IPS-18c (cell line): ENCODE measurements at regions not wholly inside any gene's neighbourhood (a gene's known extent, or its start where the extent isn't known, plus 50 kb on each side); places are given as distances from the start of the nearest gene placed in this dataset.

Source experiments
- H3K4me3 ChIP-seq: 2 replicates; pipeline ENCODE4 v1.7.0; 2013; ENCODE audit warnings: low read depth, mild to moderate bottlenecking, low read length, moderate library complexity; ENCODE audit not compliant: insufficient read depth
- H3K9me3 ChIP-seq: one replicate; pipeline ENCODE4 v1.6.1; 2013; ENCODE audit warnings: mild to moderate bottlenecking, low read length, moderate library complexity; ENCODE audit not compliant: control insufficient read depth, insufficient read depth

DNA sequence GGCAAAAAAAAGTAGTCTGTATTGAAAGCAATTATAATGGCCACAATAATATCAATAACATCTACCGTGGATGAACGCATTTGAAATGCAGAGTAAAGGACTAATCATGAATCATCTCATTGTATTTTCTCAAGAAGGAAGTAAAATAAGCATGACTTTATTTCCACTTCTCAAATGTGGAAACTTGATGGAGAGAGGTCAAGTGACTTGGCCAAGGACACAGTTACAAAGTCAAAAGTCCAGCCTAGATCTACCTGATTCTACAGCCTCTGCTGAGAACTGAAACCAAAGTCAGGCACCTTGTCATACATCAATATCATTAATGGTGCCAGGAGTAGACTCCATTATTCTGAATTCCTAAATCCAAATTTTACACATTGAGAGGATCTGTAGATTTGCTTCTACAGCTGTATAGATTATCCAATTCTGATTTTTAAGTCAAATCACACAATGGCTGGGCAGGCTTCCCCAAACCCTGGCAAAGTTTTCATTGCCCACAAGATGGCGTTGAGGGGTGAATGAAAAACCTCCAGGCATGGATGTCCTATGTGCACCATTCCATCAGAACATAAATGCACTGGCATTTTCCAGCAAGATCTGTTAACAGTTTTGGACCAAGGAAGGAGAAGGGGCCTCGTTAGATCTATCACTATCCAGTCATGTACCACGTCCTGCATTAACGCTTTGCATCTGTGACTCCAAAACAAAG, 423.1 kb downstream of the MAFB start:
- no peak overlapping the region for H3K4me3 ChIP-seq
- H3K9me3 ChIP-seq, result no peaks in the 10 kb centered on the region

DNA sequence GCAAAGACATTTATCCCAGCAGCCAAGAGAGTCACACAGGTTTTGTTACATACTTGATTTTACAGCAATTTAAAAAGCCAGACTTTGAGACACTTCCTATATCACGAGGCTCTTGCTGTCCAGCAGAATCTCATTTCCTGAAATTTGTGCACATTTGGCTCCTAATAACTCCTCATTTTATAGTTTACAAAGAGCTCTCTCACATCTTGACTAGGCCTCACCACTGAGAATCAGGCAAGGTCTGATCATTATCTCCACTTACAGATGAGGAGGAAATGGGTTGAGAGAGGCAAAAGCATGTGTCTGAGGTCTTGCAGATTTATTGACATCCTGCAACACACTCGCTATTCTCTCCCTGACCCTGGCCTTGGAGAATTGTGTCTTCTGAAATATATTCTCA, 426.8 kb downstream of the MAFB start:
- Histone ChIP-seq H3K4me3 (no peak overlapping the region), H3K9me3 (no peaks in the 10 kb centered on the region)

DNA sequence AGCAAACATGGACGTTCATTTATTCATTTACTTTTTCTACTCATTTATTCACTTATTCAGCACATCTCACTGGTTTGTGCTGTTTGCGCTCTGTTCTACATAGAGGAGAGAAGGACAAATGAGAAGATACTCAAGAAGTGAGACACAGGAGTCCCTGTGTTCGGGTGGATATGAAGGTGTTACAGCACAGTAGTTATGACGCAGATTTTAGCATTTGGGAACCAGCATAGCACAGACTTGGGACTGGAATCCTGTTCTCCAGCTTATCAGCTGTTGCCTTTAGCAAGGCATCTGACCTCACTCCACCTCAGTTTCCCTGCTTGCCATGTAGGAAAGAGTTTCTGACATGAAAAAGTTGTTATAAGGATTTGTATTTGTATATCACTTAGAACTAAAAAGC, 430.1 kb downstream of the MAFB start:
- Histone ChIP-seq H3K4me3 (no peak overlapping the region), H3K9me3 (no peaks in the 10 kb centered on the region)

DNA sequence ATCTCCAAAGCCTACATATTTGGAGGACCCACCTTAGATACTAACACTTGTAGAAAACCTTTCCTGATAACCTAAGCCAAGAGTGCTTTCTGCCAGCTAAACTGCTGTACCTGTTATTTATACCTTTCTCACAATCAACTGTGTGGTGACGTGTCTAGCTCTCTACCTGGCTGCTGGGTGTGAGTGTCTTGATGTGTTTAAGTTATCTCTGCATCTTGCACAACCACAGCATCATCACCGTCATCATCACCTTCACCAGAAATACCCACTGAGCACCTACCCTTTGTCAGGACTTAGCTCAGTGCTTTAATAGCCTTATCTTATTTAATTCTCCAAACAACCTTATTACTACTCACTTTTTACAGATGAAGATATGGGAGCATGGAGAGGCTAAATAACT, 431.3 kb downstream of the MAFB start:
- Histone ChIP-seq H3K4me3 (no peak overlapping the region), H3K9me3 (no peaks in the 10 kb centered on the region)

DNA sequence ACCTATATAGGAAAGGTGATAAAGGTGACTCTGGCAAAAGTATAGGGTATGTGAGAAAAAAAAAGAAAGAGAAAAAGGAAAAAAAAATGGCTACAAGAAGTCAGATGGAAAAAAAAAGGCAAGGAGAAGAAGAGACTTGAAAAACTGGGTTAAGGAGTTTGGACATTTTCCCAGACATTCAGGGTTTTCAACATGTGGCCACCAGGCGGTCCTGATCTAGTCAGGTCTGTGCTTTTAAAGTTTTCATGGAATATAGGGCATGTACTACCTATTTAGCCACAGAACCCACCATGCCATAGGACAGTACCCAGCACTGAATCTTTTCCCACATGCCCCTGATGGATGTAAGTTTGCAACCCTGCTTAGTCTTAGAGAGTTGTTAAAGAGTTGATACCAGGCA, 433.7 kb downstream of the MAFB start:
- Histone ChIP-seq H3K4me3 (no peak overlapping the region), H3K9me3 (no peaks in the 10 kb centered on the region)

DNA sequence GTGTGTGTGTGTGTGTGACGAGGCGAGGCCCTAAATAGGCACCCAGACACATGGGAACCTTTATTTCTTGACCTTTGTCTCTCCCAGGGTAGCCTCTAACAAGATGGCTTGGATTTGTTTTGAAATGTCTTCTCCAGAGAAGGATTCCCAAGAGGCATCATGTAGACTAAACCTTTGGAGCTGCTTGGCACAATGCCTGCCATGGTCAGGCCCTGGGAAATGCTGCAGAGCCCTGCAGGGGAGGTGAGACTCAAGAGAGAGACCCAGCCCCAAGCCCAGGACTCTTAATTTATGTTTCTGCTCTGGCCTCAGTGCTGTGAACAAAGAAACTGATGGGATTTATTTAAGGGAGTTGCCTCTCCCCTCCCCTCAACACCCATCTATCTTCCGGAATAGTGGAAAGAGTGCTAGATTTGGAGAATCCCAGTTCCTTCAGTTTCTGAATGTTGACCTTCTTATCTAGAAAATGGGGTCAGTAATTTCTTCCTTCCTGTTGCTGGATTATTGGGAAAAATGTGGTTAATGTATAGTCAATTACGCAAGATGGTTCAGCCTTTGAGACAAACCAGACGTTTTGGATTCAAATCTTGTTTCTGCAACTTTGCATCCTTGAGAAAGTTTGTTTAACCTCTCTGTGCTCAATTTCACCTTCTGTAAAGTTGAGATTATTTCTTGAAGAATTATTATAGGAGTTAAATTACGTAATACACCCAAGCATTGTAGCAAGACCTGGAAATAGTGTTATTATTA, 434.8 kb downstream of the MAFB start:
- Histone ChIP-seq H3K4me3 (no peak overlapping the region), H3K9me3 (no peaks in the 10 kb centered on the region)

DNA sequence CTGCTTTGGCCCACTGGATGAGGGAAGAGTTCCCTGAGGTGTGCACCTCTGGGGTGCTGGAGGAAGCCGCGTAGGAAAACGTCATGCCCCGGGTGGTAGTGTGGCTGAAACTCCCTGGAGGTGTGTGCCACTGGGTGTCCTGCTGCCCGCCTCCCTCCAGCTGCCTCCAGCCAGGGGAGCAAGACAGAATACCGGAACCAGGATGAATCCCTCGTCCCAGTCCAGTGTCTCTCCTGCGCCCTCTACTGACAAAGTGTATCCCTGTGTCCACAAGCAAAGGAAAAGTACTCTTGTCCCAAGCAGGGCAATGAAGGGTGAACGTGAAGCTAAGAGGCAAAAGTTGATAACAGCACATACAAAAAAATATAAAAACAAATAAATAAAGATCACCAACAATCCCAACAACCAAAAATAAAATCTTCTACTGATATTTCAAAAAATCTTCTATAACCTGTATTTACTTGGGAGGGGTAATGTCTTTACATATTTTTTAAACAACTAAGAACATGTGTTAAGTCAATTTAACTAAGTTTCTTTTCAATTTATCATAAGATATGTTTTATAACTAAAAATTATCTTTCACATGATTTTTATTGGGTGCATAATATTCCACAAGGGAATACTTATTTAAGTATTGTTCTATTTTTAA, 437.6 kb downstream of the MAFB start:
- Histone ChIP-seq H3K9me3 (no peaks in the 10 kb centered on the region), H3K4me3 (no peak overlapping the region)

DNA sequence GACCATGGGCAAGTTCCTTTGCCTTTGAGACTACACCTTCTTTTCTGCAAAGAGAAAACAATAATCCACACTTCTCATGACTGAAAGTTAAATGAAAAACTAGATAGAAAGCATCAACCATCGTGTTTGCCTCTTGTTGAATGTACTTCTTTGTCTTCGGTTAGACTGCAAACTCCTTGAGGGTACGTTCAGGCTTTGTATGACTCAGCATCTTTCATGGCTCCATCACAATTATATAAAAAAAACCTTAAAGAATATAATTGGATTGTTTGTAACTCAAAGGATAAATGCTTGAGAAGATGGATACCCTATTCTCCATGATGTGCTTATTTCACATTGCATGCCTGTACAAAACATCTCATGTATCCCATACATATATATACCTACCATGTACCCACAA, 439.2 kb downstream of the MAFB start:
- no peaks in the 10 kb centered on the region for H3K9me3 ChIP-seq

DNA sequence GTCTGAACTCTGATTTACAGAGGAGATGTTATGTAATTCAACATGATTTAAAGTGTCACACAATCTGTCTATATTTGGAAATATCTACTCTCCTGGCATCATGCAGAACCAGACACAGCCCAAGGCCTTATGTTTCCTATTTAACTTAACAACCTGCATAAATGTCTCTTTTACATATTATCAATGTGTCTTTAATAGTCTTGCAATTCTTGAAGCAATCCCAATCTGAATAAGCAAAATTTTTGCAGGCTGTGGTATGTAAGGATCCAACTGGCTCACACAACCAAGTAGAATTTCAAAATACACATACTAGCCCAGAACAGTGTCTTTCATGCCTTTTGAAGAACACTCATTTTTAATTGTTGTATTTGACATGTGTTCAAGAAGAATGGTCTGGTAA, 443.2 kb downstream of the MAFB start:
- H3K4me3 ChIP-seq, result no peak overlapping the region
- no peaks in the 10 kb centered on the region for H3K9me3 ChIP-seq

More for the DNA sequence above, 439.2 kb downstream of the MAFB start:
- H3K4me3 ChIP-seq, result no peak overlapping the region

DNA sequence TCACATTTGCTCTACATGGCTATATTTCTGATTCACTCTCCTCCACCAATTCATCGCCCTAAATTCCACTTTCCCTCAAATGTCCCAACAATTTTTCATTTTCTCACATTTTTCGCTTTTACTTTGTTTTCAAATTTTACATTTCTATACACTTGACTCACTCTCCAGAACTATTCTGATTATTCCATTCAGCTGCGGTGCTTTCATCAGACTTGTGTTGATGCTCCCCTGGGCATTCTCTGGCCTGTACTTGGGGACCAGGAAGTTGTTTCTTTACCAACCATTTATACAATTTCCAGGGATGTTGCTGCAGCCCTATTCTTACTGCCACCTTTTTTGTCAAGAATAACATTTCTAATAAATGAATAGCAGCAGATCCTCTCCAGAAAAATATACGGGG, 444.8 kb downstream of the MAFB start:
- Histone ChIP-seq H3K9me3 (no peaks in the 10 kb centered on the region), H3K4me3 (no peak overlapping the region)

DNA sequence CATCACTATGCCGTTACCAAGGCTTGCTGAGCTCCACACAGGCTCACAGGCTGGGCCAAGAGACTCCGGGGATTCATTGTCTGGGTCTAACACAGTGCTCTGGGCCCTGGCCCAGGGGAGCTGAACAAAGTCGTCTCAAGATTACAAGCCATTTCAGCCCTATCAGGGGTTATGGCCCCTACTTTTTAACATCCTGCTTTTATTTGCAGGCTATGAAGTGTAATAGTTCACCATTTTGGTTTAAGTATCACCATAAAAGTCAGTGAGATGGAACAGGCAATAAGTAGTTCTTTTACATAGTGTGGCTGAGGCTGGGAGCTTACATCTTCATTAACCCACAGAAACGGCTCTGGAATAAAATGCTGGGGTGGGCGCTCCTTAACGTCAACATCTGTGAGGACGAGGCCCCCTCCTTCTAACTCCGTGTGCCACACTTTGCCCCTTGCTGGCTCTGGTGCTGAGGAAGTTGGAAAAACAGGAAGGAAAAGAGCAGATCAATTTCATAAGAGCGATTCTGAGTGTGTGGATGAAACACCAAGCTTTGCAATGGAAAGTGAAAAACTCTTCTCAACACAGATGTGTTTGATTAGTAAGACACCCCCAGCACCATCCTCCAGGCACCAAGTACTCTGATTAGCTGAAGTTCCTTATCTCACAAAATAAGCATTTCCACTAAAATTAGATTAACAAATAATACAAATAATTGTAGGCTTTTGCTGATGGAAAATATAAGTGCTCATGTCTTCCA, 447.3 kb downstream of the MAFB start:
- Histone ChIP-seq H3K4me3 (no peak overlapping the region), H3K9me3 (no peaks in the 10 kb centered on the region)

DNA sequence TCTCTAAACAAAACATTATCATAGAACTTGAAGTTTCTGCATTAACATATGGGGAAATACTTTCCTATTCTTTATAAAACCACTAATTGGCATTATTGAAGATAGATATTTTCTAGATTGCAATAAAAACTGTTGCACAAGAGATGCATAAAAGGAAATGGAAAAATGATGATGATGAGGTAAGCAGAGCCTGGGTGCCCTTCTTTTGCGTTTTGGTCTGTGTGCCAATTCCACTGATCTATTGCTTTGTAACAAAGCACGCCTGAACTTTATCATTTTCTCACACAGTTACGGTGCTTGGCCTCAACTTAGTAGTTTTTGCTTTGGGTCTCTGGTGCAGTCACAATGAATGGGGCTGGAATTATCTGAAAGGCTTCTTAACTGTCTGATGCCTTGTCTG, 450.5 kb downstream of the MAFB start:
- Histone ChIP-seq H3K4me3 (no peak overlapping the region), H3K9me3 (no peaks in the 10 kb centered on the region)

DNA sequence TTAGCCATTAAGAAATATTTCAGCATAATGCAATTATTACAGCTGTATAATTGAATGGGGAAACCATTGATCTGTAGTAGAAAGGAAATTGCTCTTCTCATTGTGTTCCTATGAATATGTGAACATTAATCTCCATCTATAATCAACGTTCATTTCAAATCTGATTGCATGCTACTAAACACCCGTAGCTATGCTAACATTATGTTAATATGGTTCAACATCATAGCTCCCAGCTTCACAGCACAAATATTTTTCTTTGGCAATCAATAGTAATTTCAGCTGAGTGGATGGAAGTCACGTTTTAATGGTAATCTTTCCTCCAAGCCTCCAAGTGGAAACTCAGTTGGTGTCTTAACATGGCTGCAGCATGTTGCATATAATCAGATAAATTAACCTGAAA, 454.4 kb downstream of the MAFB start:
- no peak overlapping the region for H3K4me3 ChIP-seq
- H3K9me3 ChIP-seq, result no peaks in the 10 kb centered on the region

DNA sequence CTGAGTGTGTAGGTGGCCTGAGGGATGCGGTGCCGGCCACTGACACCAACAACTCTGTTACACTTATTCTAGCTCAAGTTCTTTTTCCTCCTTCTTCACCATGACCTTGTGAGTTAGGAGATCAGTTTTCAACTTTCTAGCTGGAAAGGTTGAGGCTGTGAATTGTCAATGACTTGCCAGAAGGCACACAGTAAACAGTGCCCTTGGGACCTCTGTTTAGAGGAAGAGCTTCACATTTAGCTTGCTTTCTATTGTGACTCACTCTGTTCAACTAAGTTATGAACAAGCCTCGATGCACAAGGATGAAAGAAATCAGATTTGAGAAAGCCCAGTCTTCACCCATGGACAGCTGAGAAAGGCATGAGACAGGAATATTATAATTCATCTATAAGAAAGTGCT, 455.6 kb downstream of the MAFB start:
- Histone ChIP-seq H3K4me3 (no peak overlapping the region), H3K9me3 (no peaks in the 10 kb centered on the region)

DNA sequence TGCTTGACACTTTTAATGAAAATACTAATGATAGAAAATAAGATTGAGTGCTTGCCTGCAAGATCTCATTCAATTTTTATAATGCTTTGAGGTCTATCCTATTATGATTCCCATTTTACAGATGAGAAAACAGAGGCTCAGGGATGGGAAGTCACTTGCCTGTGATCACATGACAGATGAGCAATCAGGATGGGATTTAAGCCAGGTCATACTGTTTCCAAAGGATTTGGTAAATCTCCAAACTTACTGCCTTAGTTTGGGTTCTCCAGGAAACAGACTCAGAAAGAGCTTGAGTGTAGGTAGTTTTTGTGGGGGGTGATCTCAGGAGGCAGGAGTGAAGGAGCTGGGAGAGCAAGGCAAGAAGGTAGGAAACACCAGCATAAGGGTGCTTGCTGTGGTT, 456.3 kb downstream of the MAFB start:
- H3K9me3 ChIP-seq, result no peaks in the 10 kb centered on the region
- H3K4me3 ChIP-seq, result no peak overlapping the region

DNA sequence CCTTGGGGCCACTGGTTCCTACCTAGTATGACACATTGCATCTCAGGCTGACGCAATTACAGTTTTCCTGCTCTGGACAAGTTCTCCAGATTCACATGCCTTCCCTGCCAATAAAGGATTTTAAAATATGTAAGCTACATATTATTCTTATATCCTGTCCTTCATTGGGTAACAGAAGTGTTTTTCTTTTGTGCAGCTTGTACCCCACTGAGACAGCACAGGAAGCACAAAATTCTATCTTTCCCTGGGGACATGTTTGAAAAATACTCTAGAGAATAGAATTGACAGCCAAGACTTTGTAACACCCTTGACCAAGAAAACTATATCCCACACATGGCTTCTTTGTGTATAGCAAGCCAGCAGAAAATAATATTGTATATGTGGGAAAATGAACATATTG, 456.8 kb downstream of the MAFB start:
- Histone ChIP-seq H3K4me3 (no peak overlapping the region), H3K9me3 (no peaks in the 10 kb centered on the region)

DNA sequence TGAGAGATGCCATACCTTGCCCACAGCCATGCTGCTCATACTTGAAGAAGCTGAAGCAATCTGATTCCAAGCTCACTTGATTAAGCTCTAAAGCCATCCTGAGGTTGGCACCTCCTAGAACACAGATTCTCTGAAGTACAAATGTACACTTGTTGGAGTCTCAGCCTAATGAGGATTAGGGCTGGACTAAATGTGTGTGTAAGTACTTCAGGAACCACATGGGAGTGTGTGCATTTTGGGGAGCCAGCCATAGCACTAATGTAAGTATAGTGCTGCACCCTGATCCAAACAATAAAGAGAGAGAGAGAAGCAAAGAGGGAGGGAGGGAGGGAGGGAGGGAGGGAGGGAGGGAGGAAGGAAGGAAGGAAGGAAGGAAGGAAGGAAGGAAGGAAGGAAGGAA, 458.6 kb downstream of the MAFB start:
- no peaks in the 10 kb centered on the region for H3K9me3 ChIP-seq
- H3K4me3 ChIP-seq, result no peak overlapping the region

DNA sequence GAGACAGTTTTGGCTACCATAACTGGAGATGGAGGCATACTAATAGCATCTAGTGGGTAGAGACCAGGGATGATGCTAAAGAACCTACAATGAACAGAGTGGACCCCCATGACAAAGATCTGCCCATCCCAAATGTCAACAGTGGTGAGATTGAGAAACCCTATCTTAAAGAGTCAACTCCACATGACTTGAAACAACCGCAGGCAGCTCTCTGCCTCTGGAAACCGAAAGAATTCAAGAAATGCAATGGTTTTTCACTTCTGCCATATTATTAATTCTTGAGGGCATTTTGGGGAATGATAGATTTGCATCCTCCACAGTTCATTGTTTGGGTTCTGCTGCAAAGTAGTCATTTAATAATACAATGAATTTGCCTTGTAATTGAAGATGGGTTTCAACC, 463.4 kb downstream of the MAFB start:
- Histone ChIP-seq H3K4me3 (no peak overlapping the region), H3K9me3 (no peaks in the 10 kb centered on the region)
